Stimulated activated CD4-positive, alpha-beta T cell treated with anti-CD3 and anti-CD28 coated beads, Interleukin-12 subunit alpha, Interleukin-12 subunit beta, amount 100 ng/mL, for 24 hours (primary cell): ENCODE measurements at regions not wholly inside any gene's neighbourhood (a gene's known extent, or its start where the extent isn't known, plus 50 kb on each side); places are given as distances from the start of the nearest gene placed in this dataset.

Source experiments
- DNase-seq, 2 experiments: peaks; one replicate each; pipeline ENCODE4 v3.0.0-alpha.2; 2020; ENCODE audit warnings: low read depth in 2 of 2

DNA sequence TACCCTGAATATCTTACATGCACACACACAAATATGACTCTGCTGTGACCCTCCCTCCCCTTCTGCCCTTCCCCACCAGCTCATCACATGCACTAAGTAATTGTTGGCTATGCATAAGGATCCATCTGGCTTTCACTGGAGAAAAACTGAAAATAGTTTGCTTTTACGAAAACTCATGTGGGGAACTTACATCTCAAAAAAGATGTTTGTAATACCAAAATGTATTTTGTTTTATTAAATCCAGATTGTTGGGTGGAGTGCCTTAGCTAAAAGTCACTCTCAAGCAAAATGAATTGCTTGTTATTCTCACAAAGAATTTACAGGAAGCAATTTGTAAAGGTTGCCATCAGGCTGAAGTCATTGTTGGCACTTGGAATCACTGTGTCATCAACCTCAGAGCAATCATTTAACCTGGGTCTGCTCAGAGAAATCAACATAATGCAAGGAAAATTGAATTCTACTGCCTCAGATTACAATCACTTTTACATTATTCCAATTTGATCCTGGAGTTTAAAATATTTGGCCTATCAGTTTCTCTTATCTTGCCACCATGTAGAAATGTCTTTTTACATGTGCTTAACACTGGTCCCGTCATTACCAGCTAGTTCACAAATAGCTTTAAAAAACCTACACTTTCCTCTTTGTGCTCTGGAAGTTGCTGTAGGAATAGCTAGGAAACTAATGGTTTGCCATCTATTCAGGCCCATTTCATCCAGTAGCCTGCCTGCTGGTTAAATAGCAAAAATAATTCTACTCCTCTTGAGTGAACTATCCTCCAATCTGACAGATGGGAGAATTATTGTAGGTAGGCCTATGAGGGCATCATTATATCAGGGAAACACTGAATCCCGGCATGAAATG is 90.3 kb upstream of the TMEM17 start:
- DNase-seq, result no peak

DNA sequence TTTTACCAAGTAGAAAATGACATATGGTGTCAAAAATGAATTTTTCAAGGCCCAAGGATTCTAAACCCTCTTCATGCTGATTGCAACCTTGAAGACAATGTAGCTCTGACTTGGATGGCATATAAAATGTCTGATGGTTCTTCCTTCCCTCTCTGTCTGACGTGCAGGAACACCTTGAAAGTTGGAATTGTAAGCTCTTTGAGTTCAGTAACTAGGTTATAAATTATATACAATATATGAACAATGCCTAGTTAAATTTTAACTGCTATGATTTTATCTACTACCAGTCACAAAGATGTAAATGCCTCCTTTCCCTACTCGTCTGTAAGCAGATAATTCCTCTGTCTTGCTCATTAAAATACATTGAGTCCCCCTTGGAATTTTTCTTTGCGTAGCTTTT is 89.5 kb upstream of the TMEM17 start:
- no peak for DNase-seq

DNA sequence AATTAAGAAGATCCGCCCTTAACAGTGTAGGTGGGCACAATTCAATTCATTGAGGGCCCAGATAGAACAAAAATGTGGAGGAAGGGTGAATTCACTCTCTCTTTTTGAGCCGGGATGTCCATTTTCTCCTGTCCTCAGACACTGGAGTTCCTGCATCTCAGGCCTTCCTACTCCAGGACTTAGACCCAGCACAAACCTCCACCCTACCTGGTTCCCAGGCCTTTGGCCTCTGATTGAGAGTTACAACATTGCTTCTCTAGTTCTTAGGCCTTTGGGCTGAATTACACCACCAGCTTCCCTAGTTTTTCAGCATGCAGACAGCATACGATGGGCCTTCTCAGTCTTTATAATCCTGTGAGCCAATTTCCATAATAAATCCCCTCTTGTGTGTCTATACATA is 87.8 kb upstream of the TMEM17 start:
- no peak for DNase-seq

DNA sequence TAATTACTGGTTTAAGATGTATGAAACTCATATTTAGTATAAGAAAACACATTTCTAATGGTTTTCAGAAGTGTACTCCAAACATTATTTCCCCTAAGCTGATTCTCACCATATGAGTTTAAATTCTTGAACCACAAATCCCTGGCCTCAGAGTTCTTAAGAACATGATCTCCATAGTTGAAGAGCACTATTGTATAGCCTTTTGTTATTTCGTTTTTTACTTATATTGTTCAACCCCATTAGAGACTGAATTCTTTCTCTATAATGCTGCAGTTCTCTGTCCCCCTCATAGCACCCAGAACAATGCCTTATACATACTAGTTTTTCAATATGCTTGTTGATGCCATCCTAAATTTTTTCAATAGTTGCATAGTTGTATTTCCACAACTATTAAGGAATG is 85.5 kb upstream of the TMEM17 start:
- no peak for DNase-seq

DNA sequence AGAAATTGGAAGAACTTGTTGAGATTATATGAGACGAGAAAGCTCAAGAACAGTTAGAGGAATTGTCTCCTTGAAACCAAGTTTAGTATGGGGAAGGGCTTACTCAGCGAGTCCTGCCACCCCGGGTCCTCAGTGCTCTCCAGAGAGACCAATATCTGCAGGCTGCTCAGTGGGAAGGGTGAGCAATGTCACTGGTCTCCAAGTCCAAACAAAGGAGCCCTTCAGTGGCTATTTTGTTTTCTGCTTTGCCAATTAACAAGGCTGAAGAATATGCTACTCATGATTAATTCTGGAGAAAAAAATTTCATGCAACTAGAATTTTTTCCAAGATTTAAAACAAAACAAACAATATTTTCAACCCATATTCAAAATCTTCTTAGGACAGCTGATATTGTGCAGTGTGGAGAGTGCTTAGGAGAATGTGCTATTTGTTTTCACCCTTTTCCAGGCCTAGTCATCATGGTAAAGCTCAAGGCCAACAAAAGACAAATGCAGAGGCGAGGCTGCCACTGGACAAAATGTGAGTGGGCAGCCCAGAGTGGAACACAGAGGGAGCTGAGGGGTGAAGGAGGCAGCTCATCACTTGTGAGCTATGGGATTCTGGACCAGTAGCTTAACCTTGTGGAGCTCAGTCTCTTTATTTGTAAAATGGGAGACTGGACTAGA is 83.8 kb upstream of the TMEM17 start:
- DNase-seq, result no peak

DNA sequence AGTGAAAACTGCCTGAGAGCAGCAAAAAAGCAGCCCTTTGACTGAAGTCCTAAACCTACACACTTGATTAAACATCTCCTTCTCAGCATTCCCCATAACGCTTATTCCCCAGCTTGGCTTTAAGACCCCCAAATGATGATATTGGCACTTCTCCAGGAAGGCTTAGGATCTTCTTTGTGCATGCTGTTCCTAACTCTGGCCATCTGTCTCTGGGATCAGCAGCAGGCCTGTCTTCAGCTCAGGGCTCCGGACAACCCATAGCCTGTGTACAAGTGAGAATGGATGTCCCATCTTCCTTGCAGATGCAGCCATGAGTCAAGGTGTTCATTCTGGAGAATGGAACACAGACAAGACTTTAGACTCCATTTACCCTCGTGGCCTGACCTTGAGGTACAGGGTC is 81.6 kb upstream of the TMEM17 start:
- DNase-seq, result no peak

DNA sequence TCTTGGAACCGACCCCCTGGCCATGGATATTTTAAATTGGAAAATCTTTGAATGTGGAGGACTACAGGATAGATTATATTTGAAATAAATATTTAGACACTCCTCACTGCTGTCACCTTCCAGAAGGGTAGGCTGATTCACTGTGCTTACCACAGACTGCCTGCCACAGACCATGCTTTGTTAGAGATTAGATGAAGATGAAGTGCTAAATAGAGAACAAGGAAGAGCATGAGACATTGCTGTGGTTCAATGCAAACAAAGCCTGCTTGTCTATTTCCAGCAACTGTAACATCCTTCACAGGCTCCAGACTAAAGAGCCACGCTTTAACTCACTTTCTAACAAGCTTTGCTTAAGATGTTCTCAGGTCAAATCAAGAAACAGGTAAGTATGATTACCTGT is 81.0 kb upstream of the TMEM17 start:
- no peak for DNase-seq

DNA sequence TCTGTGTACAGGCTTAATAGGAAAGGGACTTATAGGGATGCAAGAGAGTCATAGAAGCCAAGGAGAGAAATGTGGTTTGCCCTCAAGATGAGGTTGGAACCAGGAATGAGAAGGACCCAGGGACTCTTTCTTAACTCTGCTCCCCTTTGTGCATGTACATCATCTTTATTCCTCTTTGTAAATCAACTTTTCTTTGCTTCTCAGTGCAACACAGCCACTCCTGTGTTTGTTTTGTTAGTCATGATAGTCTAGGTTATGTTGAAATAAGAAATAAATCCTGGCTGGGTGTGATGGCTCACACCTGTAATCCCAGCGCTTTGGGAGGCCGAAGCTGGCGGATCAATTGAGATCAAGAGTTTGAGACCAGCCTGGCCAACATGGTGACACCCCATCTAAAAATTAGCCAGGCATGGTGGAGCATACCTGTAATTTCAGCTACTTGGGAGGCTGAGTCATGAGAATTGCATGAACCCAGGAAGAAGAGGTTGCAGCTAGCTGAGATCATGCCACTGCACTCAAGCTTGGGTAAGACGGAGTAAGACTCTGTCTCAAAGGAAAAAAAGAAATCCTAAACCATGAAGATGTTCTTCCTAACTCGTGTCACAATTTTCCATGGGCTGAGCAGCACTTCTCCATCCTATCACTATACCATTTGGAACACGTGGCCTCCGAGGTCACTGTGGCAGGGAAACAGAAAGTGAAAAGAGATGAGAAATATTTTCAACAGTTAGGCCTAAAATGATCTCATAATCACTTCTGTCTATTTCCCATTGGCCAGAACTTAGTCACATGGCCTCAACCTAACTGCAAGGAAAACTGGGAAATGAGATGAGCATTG is 73.0 kb upstream of the TMEM17 start:
- DNase-seq, result no peak

DNA sequence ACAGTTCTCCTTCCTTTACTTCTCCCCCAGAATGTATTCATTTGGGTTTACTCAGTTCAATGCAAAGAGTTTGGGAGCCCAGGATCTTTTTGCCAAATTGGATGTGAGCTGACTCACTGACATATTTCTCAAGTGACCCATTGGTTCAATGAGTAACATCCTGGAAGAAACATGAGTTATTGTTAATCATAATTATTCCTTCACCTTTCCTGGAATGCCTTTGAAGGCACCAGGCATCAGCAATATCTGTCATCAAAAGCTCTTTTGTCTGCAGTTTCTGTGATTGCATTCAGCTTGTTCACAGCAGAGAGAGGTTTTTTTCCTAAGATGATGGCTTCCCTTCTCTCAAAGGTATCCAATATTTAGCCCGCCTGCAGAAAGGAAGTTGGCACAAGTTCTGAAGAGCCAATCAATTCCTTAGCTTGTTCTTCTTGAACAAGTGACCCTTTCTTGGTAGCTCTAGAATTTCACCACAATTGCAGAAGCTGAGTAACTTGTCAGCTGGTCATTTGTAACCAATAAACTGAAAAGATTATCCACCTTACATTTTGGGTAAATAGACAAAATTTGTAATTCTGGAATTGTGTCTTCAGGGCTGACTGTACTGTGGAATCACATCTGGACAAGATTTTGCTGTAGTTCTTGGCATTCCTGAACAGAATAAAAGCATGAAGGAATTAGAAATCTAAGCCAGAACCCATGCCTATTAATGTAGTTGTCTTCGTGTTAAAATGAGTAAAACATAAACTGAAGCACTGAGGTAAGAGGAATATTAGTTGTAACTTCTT is 72.2 kb upstream of the TMEM17 start:
- no peak for DNase-seq

DNA sequence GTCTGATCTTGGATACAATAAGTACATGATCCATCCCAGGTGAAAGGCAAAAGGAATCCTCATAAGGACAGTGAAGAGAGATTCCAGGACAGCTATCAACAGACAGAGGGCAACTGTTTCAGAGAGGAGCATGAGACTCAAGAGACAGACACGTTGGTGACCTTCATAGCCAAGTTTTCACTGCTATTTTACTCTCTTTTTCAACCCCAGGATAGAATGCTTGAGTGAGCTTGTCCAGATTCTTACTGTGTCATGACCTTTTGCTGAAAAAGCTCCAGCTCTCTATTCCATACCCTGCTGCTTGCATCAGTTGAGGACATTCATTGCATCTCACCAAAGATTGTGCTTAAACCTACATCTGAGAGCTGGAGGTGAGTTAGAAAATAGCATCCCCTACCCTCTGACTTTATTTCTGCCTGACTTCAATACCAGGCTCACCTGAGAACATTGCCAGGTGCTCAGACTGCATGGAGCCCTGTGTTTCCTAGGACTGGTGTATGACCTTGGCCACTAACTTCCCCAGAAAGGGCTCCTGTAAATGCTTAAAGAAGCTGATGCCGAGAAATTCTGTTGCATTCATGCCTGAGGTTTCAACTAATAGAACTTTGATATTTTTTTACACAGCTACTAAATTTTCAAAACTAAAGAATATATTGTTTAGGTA is 70.4 kb upstream of the TMEM17 start:
- DNase-seq, result no peak

DNA sequence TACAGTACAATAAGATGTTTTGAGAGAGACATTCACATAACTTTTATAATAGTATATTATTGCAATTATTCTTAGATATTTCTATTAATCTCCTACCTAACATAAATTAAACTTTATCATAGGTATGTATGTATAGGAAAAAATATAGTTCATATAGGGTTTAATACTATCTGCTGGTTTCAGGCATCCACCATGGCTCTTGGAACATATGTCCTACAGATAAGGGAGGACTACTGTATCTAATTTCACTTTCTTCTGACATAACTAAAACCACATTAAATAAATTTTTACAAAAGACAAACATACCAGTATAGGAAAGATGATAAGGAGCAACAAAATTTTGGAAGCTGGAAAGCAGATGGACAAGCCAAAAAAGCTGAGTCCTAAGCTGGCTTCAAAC is 67.9 kb upstream of the TMEM17 start:
- no peak for DNase-seq

DNA sequence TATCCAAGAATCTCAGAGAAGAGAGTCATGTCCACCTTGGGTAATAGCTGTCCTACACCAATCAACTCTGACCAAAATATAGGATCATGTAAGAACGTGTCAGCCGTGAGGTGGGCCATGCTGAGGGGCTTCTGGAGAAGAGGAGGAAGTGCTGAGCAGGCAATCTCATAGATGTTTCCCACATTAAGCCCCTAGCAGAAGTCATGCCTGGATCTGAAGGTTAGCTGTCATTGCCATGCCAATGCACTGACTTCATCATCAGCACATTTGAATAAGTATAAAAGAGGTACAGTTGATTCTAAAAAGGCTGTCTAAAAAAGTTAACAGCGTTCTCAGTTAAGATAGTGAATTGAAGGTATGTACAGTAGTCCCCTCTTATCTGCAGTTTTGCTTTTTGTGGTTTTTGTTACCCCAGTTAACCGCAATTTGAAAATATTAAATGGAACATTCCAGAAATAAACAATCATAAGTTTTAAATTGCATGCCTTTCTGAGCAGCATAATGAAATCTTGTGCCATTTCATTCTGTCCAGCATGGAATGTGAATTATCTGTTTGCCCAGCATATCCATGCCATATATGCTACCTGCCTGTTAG is 67.2 kb upstream of the TMEM17 start:
- DNase-seq, result no peak

DNA sequence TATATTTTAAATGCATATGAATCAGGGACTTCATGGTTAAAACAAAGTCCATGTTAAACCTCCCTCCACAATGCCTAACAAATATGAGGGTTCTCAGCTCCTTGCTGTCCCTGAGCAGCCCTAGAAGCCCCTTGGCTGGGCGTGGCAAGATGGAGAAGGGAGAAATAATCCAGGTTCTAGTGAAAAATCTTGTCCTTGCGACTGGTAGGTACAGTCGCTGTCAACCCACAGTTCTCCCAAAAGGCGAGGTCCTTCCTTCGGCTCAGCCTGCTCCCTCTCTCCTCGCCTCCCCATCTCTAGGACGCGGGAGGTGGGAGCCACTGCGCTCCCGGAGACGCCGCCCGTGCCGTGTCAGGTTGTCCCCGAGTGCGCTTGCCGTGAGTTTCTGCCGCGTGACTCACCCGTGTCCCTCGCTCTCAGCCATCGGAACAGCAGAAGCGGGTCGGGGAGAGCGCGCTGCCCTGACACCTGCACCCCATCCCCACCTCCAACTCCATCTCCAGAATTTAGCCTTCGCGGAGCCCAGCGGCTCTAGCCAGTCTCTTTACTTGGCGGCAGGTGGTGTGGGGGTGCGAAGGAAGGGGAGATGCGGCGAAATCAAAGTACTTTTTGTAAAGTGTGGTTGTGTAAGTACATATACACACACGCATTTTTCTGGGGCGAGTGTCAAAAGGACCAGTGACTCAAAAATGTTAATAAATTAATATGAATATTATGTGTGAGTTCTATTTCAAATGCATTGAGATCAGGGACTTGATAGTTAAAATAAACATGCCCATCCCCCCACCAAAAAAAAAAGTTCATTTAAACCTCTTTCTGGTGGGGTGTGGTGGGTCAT is 65.1 kb upstream of the TMEM17 start:
- peak in 1 of 2 experiments; percentile 1 for DNase-seq

DNA sequence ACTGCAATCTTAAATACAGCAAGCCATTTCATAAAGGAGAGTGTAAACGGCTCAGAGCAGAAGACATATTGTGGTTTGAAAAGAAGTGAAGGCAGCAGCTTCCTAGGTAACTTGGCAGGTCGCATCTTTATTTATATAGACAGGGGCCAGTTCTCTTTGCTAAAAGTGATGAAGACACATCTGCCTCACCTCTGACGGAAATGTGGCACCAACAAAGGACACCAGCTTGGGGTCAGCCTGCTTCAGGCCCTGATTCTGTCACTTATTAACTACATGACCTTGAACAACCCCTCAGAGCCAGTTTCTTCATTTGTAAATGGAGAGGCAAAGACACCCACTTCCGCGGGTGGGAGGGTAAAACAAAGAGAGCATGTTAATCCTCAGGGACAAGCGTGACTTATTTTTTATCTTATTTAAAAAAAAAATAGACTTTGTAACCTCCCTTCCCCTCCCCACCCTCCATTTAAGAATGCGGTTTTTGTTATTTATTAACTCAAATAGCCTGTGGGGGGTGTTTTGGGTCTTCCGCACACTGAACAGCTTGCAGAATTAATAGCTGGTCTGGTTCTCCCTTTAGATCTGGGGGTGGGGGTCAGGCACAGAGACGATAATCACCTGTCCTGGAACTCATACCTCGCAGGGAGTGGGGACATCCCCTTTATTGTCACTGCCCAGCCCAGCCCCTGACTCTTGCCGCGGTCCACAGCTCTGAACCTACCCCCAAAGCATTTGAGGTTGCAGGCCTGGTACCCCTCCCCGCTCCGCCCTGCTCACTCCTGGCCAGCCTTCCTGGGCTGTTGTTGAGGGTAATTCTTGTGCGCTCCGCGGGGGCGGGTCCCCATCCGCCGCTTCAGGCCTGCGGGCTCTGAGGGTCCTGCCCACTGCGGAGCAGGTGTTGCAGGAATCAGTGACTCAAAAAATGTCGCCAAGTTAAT is 64.2 kb upstream of the TMEM17 start:
- no peak for DNase-seq

DNA sequence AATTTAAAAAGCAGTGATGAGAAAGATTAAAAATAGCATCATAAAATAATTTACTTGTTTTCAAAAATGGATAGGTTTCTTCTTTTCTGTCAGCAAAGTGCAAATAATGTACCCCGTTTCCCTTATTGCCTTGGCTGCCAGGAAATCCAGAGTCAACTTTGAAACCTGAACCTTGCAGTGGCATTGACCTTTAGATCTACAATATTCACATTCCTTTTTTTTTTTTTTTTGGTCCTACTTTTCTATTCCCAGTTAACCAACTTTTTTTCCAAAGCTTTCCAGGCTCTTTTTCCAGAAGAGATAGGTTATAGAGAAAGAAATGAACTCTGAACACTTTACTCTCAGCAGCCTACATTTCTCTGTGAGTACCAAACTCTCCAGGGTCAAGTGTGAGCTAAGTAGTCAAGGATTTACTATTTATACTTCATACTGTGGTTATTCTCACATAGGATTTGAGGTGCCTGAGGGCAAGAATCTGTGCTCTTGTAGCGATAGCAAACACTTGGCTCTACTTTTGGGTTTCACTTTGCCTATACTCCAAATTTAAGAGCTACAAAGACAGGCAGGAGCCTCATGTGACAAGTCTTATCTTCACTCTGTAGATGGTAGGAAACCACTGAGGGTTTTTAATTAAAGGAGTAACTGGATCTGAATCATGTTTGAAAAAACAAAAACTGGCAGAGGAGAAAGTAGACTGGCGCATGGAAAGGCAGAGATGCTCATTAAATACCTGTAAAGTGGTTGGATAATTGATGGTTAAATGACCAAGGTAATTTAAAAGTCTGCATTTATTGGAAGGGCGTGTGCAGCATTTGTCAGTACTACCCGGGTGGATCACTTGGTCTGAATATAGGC is 63.2 kb upstream of the TMEM17 start:
- no peak for DNase-seq

DNA sequence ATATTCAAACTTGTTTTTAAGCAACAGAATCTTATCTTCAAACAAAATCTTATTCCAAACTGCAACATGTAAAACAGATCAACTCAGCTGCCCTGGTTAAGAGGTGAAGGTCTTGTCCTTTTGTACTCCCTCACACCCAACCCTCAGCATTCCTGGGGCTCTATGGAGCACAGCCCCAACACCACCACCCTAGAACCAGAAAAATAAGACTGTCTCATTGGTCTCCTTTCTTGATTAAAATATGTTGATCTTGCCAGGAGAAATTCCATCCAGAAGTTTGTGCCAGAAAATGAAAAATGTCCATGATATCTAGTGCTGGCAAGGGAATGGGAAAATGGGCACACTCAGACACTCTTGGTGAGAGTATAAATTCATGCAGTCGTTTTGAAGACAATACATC is 62.1 kb upstream of the TMEM17 start:
- DNase-seq, result no peak

DNA sequence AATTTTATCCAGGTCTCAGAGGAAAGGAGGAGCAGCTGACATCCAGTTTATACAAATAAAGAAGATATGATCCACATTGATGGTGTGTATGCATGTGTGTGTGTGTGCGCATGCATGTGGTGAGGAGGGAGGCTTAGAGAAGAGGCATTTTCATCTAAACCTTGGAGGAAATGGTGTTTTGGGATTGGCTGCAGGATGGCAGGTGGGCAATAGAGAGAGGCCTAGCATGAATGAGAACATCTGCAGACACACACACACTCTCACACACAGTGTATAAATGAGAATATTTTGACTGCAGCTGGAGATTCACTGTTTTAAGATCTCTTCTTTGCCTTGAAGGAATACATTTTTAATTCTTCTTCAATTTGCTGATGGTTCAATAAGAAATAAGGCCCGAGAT is 61.7 kb upstream of the TMEM17 start:
- DNase-seq, result no peak

DNA sequence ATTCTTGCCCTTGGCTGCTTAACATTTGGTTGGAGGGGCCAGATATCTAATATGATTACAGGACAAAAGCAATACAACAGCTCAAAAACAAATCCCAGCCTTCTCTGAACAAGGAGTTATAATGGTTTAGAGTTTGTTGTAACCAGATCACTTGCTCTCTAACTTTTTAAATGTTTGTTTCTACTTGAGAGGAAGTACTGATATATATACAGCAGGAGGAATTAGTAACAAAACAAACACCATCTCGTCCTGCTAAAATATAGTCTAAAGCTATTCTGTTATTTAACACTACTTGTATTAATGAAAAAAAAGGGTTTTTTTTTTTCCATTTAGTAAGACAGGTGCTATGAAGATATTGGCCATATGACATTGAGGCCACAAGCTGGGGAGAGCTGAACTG is 60.9 kb upstream of the TMEM17 start:
- DNase-seq, result no peak
